ENCODE measurements at regions not wholly inside any gene's neighbourhood (a gene's known extent, or its start where the extent isn't known, plus 50 kb on each side); places are given as distances from the start of the nearest gene placed in this dataset.

DNA sequence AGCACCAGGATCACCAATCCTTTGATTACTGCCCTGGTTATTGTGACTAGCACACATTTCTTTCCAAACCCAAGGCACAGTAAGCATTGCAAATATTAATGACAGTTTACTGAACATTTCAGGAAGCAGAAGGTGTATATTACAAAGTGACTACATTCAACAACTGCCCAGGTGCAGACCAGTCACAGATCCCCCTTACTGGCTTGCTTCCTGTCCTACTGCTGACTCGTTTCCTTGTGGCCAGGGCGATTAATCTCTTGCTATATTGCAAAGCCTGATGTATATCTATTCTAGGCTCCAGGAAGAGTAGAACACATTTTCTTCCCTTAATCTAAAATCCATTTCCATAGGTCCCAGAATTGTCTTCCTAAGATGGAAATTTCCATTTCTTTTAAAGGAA lies 77.2 kb upstream of the EPHA7 start:
- no peaks in the 10 kb centered on the region for H3K9me2 ChIP-seq (ENCODE audit: insufficient read depth)
- no peak overlapping the region for H3K4me3 ChIP-seq
- BruUV-seq (replicated peaks): no TSS peak
- no peaks in the 10 kb centered on the region for H3F3A ChIP-seq (ENCODE audit: insufficient read depth, low read depth)
- ChIA-PET CTCF (no interaction called here), POLR2A (ENCODE audit: unreplicated experiment) (no interaction called here)
- no peak for DNase-seq
- no peaks in the 10 kb centered on the region for H3K36me3 ChIP-seq (ENCODE audit: low read depth)
- no peak overlapping the region for H2AFZ ChIP-seq
- no peak overlapping the region for H3K4me2 ChIP-seq
- no peak for TF ChIP-seq EZH2 (IDR thresholded peaks at IDR 0.05; ENCODE audit: low read depth)
- TF ChIP-seq, protein P1, sequence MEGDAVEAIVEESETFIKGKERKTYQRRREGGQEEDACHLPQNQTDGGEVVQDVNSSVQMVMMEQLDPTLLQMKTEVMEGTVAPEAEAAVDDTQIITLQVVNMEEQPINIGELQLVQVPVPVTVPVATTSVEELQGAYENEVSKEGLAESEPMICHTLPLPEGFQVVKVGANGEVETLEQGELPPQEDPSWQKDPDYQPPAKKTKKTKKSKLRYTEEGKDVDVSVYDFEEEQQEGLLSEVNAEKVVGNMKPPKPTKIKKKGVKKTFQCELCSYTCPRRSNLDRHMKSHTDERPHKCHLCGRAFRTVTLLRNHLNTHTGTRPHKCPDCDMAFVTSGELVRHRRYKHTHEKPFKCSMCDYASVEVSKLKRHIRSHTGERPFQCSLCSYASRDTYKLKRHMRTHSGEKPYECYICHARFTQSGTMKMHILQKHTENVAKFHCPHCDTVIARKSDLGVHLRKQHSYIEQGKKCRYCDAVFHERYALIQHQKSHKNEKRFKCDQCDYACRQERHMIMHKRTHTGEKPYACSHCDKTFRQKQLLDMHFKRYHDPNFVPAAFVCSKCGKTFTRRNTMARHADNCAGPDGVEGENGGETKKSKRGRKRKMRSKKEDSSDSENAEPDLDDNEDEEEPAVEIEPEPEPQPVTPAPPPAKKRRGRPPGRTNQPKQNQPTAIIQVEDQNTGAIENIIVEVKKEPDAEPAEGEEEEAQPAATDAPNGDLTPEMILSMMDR (conservative IDR thresholded peaks at IDR 0.05): no peak
- no peak overlapping the region for H3K27ac ChIP-seq
- no peaks in the 10 kb centered on the region for H3K79me2 ChIP-seq (ENCODE audit: low read depth)
- no peaks in the 10 kb centered on the region for H3K9me3 ChIP-seq (ENCODE audit: insufficient read depth, low read depth)
- no peaks in the 10 kb centered on the region for H3K4me1 ChIP-seq (replicated peaks; ENCODE audit: insufficient read depth)
- no peaks in the 10 kb centered on the region for H4K20me1 ChIP-seq (ENCODE audit: insufficient read depth)
- intact Hi-C loops (cut with micrococcal nuclease; ENCODE audit: unreplicated experiment): no loop called here
- no peaks in the 10 kb centered on the region for H3K27me3 ChIP-seq (ENCODE audit: insufficient read depth, low read depth)

DNA sequence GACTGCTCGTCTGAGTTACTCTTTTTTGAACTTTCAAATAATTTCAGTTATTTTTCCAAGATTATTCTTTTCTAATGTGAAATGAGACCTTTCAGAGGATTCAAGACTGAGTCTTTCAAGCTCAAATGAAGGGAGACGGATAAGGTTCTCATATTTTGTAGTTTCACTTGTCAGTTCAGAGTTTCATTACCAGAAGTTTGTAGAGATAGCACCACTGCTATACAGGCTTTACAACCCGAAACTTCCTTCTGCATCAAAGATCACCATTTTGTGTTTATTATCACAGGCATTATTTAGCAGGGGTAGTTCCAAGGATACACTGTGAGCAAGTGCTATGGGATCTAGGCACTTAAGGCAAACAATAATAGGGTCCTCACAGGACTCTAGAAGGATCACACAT lies 74.7 kb upstream of the EPHA7 start:
- Histone ChIP-seq H3K9me2 (ENCODE audit: insufficient read depth) (no peaks in the 10 kb centered on the region), H3K9me3 (ENCODE audit: insufficient read depth, low read depth) (no peaks in the 10 kb centered on the region), H3F3A (ENCODE audit: insufficient read depth, low read depth) (no peaks in the 10 kb centered on the region), H3K4me1 (replicated peaks; ENCODE audit: insufficient read depth) (no peaks in the 10 kb centered on the region), H3K4me3 (no peak overlapping the region), H3K27ac (no peak overlapping the region), H3K36me3 (ENCODE audit: low read depth) (no peaks in the 10 kb centered on the region), H4K20me1 (ENCODE audit: insufficient read depth) (no peaks in the 10 kb centered on the region), H3K4me2 (no peak overlapping the region), H2AFZ (no peak overlapping the region), H3K79me2 (ENCODE audit: low read depth) (no peaks in the 10 kb centered on the region), H3K27me3 (ENCODE audit: insufficient read depth, low read depth) (no peaks in the 10 kb centered on the region)
- intact Hi-C loops (cut with micrococcal nuclease; ENCODE audit: unreplicated experiment): no loop called here
- BruUV-seq (replicated peaks): no TSS peak
- POLR2A ChIA-PET (ENCODE audit: unreplicated experiment): interaction anchor here (0.6 kb wide), 1 partner anchor 712 kb away, joined by 4 read pairs; no protein-coding TSS in a partner anchor
- DNase-seq: no peak
- TF ChIP-seq, protein P1 (conservative IDR thresholded peaks at IDR 0.05): no peak
- TF ChIP-seq EZH2 (IDR thresholded peaks at IDR 0.05; ENCODE audit: low read depth): no peak
- CTCF ChIA-PET: no interaction called here

DNA sequence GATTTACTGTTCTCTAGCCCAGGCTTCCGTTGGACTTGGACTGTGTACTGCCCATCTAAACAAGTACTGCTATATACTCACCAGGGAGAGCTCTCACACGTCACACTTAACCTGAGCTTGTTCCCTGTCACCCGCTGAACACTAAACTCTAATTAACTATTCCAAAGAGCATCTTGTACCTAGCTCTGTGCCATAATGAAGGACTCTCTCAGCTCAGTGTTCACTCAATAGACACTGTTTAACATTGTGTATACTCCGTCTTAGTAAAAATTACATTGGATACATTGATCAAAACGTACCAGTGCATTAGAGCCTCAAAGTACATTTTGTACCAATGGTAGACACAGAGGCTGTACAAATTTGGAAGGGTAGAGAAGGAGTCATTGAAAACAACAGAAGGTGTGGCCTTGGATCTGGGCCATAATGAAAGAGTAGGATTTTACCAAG lies 55.4 kb upstream of the EPHA7 start:
- Histone ChIP-seq H3F3A (ENCODE audit: insufficient read depth, low read depth) (no peaks in the 10 kb centered on the region), H3K4me3 (no peak overlapping the region), H3K27ac (no peak overlapping the region), H2AFZ (no peak overlapping the region), H3K4me2 (no peak overlapping the region), H3K79me2 (ENCODE audit: low read depth) (no peaks in the 10 kb centered on the region), H3K36me3 (ENCODE audit: low read depth) (no peaks in the 10 kb centered on the region), H3K27me3 (ENCODE audit: insufficient read depth, low read depth) (no peaks in the 10 kb centered on the region), H3K9me3 (ENCODE audit: insufficient read depth, low read depth) (no peaks in the 10 kb centered on the region), H3K4me1 (replicated peaks; ENCODE audit: insufficient read depth) (no peaks in the 10 kb centered on the region), H3K9me2 (ENCODE audit: insufficient read depth) (no peaks in the 10 kb centered on the region), H4K20me1 (ENCODE audit: insufficient read depth) (no peaks in the 10 kb centered on the region)
- POLR2A ChIA-PET (ENCODE audit: unreplicated experiment): no interaction called here
- no TSS peak for BruUV-seq (replicated peaks)
- TF ChIP-seq, protein P1 (conservative IDR thresholded peaks at IDR 0.05): no peak
- TF ChIP-seq EZH2 (IDR thresholded peaks at IDR 0.05; ENCODE audit: low read depth): no peak
- CTCF ChIA-PET: no interaction called here
- DNase-seq: no peak
- intact Hi-C loops (cut with micrococcal nuclease; ENCODE audit: unreplicated experiment): no loop called here
